H1 (cell line): ENCODE measurements at regions not wholly inside any gene's neighbourhood (a gene's known extent, or its start where the extent isn't known, plus 50 kb on each side); places are given as distances from the start of the nearest gene placed in this dataset.

ENCODE experiments used
- BACH1 ChIP-seq: IDR thresholded peaks from 2 replicates; pipeline ENCODE4 v1.6.1; 2012; ENCODE audit warnings: low read length, improper control_type of control experiment
- CTCF ChIP-seq, 3 experiments: IDR thresholded peaks; 1 replicate in 2 of 3; 2 replicates in 1 of 3; pipeline versions ENCODE4 v1.5.1 to v1.6.1; 2011; ENCODE audit warnings: low read length in 3 of 3, mild to moderate bottlenecking in 3 of 3, inconsistent platforms in 2 of 3, low read depth in 1 of 3, moderate library complexity in 1 of 3; ENCODE audit not compliant: insufficient read depth in 1 of 3; ENCODE audit errors: control extremely low read depth in 1 of 3
- EP300 ChIP-seq, 2 experiments: IDR thresholded peaks; 1 replicate in 1 of 2; 2 replicates in 1 of 2; pipeline ENCODE4 v1.6.1; 2011 to 2012; ENCODE audit warnings: low read depth in 2 of 2, low read length in 2 of 2, mild to moderate bottlenecking in 2 of 2, borderline replicate concordance in 1 of 2, inconsistent platforms in 1 of 2, moderate library complexity in 1 of 2
- EZH2 ChIP-seq: fragments of 200-600 bp; sonication (generic); IDR thresholded peaks from 2 replicates; pipeline ENCODE4 v1.7.1; 2012; ENCODE audit warnings: low read depth, mild to moderate bottlenecking, moderate library complexity, low read length, inconsistent platforms; ENCODE audit not compliant: severe bottlenecking
- SIN3A ChIP-seq, 2 experiments: IDR thresholded peaks in 1 of 2; conservative IDR thresholded peaks in 1 of 2; 2 replicates each; pipeline ENCODE4 v1.6.1; 2011 to 2012; ENCODE audit warnings: low read length in 2 of 2, improper control_type of control experiment in 1 of 2, low read depth in 1 of 2, mild to moderate bottlenecking in 1 of 2

GRCh38 chr7:112619343-112619742, 138.6 kb downstream of the LSMEM1 start:
- TF ChIP-seq CTCF (IDR thresholded peaks at IDR 0.05; ENCODE audit: control extremely low read depth in 1 of 3, insufficient read depth in 1 of 3, low read depth in 1 of 3, low read length in 3 of 3) = no peak
- no peak for TF ChIP-seq SIN3A (conservative IDR thresholded peaks at IDR 0.05 in 1 of 2, IDR thresholded peaks at IDR 0.05 in 1 of 2; ENCODE audit: low read depth in 1 of 2, low read length in 2 of 2)
- TF ChIP-seq EP300 (IDR thresholded peaks at IDR 0.05; ENCODE audit: borderline replicate concordance in 1 of 2, low read depth in 2 of 2, low read length in 2 of 2) = no peak
- TF ChIP-seq BACH1 = no peak
- TF ChIP-seq EZH2 = no peak
